Neural cell (in vitro differentiated cells): ENCODE measurements at regions not wholly inside any gene's neighbourhood (a gene's known extent, or its start where the extent isn't known, plus 50 kb on each side); places are given as distances from the start of the nearest gene placed in this dataset.
"Not testable (repeated sequence)": the region's sequence is repeated elsewhere in the genome, so short reads cannot be mapped to it uniquely, and the experiment has no call there.

Source experiments
- EZH2 ChIP-seq: fragments of 200-600, 300-800 bp; shearing (Covaris generic), sonication (generic); IDR thresholded peaks from 2 replicates; pipeline ENCODE4 v1.6.1; 2014; ENCODE audit warnings: antibody characterized with exemption, low read length, borderline replicate concordance, mild to moderate bottlenecking; ENCODE audit not compliant: insufficient read depth, poor library complexity, severe bottlenecking
- POLR2AphosphoS5 ChIP-seq: IDR thresholded peaks from 2 replicates; pipeline ENCODE4 v1.6.1; 2012
- TF ChIP-seq, protein P1 (sequence below): fragments of 450-650 bp; IDR thresholded peaks from 2 replicates; pipeline ENCODE4 v1.5.1; 2014; ENCODE audit warnings: antibody characterized with exemption, mild to moderate bottlenecking, moderate library complexity; ENCODE audit not compliant: poor library complexity, severe bottlenecking

DNA sequence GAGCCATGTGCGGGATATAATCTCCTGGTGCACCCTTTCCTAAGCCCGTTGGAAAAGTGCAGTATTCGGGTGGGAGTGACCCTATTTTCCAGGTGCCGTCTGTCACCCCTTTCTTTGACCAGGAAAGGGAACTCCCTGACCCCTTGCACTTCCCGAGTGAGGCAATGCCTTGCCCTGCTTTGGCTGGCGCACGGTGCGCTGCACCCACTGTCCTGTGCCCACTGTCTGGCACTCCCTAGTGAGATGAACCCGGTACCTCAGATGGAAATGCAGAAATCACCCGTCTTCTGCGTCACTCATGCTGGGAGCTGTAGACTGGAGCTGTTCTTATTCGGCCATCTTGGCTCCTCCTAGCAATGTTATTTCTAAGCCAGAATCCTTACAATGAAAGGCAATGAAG, 121.1 kb downstream of the TAF11L14 start:
- TF ChIP-seq, protein P1, sequence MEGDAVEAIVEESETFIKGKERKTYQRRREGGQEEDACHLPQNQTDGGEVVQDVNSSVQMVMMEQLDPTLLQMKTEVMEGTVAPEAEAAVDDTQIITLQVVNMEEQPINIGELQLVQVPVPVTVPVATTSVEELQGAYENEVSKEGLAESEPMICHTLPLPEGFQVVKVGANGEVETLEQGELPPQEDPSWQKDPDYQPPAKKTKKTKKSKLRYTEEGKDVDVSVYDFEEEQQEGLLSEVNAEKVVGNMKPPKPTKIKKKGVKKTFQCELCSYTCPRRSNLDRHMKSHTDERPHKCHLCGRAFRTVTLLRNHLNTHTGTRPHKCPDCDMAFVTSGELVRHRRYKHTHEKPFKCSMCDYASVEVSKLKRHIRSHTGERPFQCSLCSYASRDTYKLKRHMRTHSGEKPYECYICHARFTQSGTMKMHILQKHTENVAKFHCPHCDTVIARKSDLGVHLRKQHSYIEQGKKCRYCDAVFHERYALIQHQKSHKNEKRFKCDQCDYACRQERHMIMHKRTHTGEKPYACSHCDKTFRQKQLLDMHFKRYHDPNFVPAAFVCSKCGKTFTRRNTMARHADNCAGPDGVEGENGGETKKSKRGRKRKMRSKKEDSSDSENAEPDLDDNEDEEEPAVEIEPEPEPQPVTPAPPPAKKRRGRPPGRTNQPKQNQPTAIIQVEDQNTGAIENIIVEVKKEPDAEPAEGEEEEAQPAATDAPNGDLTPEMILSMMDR = not testable (repeated sequence)
- TF ChIP-seq POLR2AphosphoS5, EZH2: not testable (repeated sequence)
